ENCODE measurements at regions not wholly inside any gene's neighbourhood (a gene's known extent, or its start where the extent isn't known, plus 50 kb on each side); places are given as distances from the start of the nearest gene placed in this dataset.

DNA sequence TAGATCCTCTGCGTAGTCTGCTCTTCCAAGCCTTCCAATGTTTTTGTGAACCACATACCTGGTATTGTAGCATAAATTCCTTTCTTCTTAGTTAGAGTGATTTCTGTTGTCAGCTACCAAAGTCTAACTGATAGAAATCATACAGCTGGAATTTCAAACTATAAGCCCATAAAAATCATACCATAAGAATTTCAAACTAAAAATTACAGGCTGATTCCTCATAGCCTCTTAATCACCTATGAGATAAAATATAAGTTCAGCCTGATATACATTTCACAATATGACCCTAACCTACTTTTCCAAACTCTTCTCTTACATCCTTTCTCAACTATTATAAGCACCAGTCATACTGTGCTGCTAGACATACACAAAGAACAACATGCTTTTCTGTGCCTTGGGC lies 64.8 kb downstream of the PTHLH start:
- Histone ChIP-seq H3K9me2 (no peaks in the 10 kb centered on the region), H3F3A (replicated peaks; ENCODE audit: insufficient read depth) (no peaks in the 10 kb centered on the region), H2AFZ (ENCODE audit: low read depth) (no peak overlapping the region), H3K9ac (no peak overlapping the region), H3K36me3 (replicated peaks in 1 of 2; ENCODE audit: control insufficient read depth in 1 of 2, insufficient read depth in 2 of 2, low read length in 1 of 2) (no peaks in the 10 kb centered on the region), H3K9me3 (no peaks in the 10 kb centered on the region), H3K4me3 (ENCODE audit: low read depth in 2 of 2, low read length in 1 of 2) (no peak overlapping the region), H3K79me2 (ENCODE audit: insufficient read depth) (no peaks in the 10 kb centered on the region), H3K27ac (ENCODE audit: low read depth in 2 of 2, low read length in 1 of 2) (no peak overlapping the region), H3K4me1 (ENCODE audit: control insufficient read depth in 1 of 2, insufficient read depth in 2 of 2, low read depth in 1 of 2, low read length in 1 of 2) (no peaks in the 10 kb centered on the region; a peak in 1 of 4 replicates), H4K20me1 (ENCODE audit: insufficient read depth) (no peaks in the 10 kb centered on the region), H3K4me2 (no peak overlapping the region), H3K27me3 (ENCODE audit: insufficient read depth) (no peaks in the 10 kb centered on the region)
- CTCF ChIA-PET, result interaction anchor here (1.0 to 1.4 kb wide), 2 partner anchors 33 to 87 kb away, joined by 3 to 5 read pairs; no protein-coding TSS in a partner anchor
- POLR2A ChIA-PET, result no interaction called here
- TF ChIP-seq MXI1 (IDR thresholded peaks at IDR 0.05; ENCODE audit: low read depth, low read length) (no peak), EP300 (IDR thresholded peaks at IDR 0.05; ENCODE audit: borderline replicate concordance in 1 of 2, low read depth in 1 of 2, low read length in 1 of 2) (no peak), RFX5 (IDR thresholded peaks at IDR 0.05; ENCODE audit: low read length) (no peak), JUND (IDR thresholded peaks at IDR 0.05) (no peak), TEAD4 (IDR thresholded peaks at IDR 0.05; ENCODE audit: borderline replicate concordance, insufficient read depth) (no peak), NFIC (IDR thresholded peaks at IDR 0.05; ENCODE audit: borderline replicate concordance) (no peak), SMC3 (IDR thresholded peaks at IDR 0.05; ENCODE audit: low read depth, low read length) (no peak), YY1 (IDR thresholded peaks at IDR 0.05; ENCODE audit: low read depth) (no peak), GABPA (IDR thresholded peaks at IDR 0.05; ENCODE audit: low read depth) (no peak), TAF1 (IDR thresholded peaks at IDR 0.05; ENCODE audit: borderline replicate concordance, low read depth, low read length) (no peak), MEF2A (IDR thresholded peaks at IDR 0.05; ENCODE audit: borderline replicate concordance, low read depth) (no peak), GATA2 (CRISPR knock-in tag; IDR thresholded peaks at IDR 0.05) (no peak)
- TF ChIP-seq, protein P1, sequence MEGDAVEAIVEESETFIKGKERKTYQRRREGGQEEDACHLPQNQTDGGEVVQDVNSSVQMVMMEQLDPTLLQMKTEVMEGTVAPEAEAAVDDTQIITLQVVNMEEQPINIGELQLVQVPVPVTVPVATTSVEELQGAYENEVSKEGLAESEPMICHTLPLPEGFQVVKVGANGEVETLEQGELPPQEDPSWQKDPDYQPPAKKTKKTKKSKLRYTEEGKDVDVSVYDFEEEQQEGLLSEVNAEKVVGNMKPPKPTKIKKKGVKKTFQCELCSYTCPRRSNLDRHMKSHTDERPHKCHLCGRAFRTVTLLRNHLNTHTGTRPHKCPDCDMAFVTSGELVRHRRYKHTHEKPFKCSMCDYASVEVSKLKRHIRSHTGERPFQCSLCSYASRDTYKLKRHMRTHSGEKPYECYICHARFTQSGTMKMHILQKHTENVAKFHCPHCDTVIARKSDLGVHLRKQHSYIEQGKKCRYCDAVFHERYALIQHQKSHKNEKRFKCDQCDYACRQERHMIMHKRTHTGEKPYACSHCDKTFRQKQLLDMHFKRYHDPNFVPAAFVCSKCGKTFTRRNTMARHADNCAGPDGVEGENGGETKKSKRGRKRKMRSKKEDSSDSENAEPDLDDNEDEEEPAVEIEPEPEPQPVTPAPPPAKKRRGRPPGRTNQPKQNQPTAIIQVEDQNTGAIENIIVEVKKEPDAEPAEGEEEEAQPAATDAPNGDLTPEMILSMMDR (IDR thresholded peaks at IDR 0.05), result no peak
- TF ChIP-seq, protein P2, sequence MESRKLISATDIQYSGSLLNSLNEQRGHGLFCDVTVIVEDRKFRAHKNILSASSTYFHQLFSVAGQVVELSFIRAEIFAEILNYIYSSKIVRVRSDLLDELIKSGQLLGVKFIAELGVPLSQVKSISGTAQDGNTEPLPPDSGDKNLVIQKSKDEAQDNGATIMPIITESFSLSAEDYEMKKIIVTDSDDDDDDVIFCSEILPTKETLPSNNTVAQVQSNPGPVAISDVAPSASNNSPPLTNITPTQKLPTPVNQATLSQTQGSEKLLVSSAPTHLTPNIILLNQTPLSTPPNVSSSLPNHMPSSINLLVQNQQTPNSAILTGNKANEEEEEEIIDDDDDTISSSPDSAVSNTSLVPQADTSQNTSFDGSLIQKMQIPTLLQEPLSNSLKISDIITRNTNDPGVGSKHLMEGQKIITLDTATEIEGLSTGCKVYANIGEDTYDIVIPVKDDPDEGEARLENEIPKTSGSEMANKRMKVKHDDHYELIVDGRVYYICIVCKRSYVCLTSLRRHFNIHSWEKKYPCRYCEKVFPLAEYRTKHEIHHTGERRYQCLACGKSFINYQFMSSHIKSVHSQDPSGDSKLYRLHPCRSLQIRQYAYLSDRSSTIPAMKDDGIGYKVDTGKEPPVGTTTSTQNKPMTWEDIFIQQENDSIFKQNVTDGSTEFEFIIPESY (IDR thresholded peaks at IDR 0.05; ENCODE audit: borderline replicate concordance, low read depth), result no peak
- TF ChIP-seq, protein P3, sequence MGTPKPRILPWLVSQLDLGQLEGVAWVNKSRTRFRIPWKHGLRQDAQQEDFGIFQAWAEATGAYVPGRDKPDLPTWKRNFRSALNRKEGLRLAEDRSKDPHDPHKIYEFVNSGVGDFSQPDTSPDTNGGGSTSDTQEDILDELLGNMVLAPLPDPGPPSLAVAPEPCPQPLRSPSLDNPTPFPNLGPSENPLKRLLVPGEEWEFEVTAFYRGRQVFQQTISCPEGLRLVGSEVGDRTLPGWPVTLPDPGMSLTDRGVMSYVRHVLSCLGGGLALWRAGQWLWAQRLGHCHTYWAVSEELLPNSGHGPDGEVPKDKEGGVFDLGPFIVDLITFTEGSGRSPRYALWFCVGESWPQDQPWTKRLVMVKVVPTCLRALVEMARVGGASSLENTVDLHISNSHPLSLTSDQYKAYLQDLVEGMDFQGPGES (IDR thresholded peaks at IDR 0.05; ENCODE audit: low read depth, low read length), result no peak
- no peak for DNase-seq
- WGBS (ENCODE audit: low lambda C conversion rate), result 87% methylated on average over 1 of the region's 1 CpG

All from SK-N-SH (cell line).